Mesothelial cell of epicardium (in vitro differentiated cells): ENCODE measurements at regions not wholly inside any gene's neighbourhood (a gene's known extent, or its start where the extent isn't known, plus 50 kb on each side); places are given as distances from the start of the nearest gene placed in this dataset.
"Not testable (repeated sequence)": the region's sequence is repeated elsewhere in the genome, so short reads cannot be mapped to it uniquely, and the experiment has no call there.

Experiments used
- DNase-seq, 2 experiments: peaks; one replicate each; pipeline ENCODE4 v3.0.0; 2021; ENCODE audit warnings: low spot score in 2 of 2; ENCODE audit not compliant: unreplicated experiment in 2 of 2
- H3K27ac Mint-ChIP-seq: 2 replicates; pipeline ENCODE4 v1.8.0; 2021; ENCODE audit warnings: mixed read lengths
- H3K27me3 Mint-ChIP-seq: 2 replicates; pipeline ENCODE4 v1.8.0; 2021; ENCODE audit warnings: low read depth, mixed read lengths
- H3K36me3 Mint-ChIP-seq: 2 replicates; pipeline ENCODE4 v1.8.0; 2021; ENCODE audit warnings: mixed read lengths
- H3K4me1 Mint-ChIP-seq: 2 replicates; pipeline ENCODE4 v1.8.0; 2021; ENCODE audit warnings: mixed read lengths
- H3K4me3 Mint-ChIP-seq: 2 replicates; pipeline ENCODE4 v1.8.0; 2021; ENCODE audit warnings: mild to moderate bottlenecking, moderate library complexity, mixed read lengths
- H3K9me3 Mint-ChIP-seq: 2 replicates; pipeline ENCODE4 v1.8.0; 2021; ENCODE audit warnings: mixed read lengths
- CTCF ChIP-seq: fragments of 200-600 bp; sonication (generic); IDR thresholded peaks from one replicate; pipeline ENCODE4 v1.5.0; 2021; ENCODE audit warnings: antibody characterized with exemption; ENCODE audit not compliant: unreplicated experiment

DNA sequence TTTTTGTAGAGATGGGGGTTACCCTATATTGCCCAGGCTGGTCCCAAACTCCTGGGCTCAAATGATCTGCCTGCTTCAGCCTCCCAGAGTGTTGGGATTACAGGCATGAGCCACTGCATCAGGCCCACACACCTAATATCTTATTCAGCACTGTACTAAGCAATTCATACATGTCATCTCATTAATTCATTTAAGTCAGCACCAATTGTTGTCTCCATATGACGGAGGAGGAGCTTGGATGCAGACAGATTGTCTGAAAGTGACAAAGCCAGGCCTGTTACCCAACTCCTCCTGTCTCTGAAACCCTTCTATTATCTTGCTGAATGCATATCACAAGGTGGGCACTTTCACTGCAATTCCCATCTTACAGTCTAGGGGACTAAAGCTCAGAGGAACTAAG lies 57.5 kb upstream of the ALX4 start:
- peaks cover 13% of the 10 kb centered on the region for H3K27me3 Mint-ChIP-seq
- H3K9me3 Mint-ChIP-seq: peaks cover 4% of the 10 kb centered on the region
- DNase-seq: no peak

GRCh38 chr11:44368886-44369285 lies 58.9 kb upstream of the ALX4 start:
- peaks cover 8% of the 10 kb centered on the region for H3K27me3 Mint-ChIP-seq
- H3K9me3 Mint-ChIP-seq: peaks cover under 1% of the 10 kb centered on the region
- no peak for TF ChIP-seq CTCF
- no peak overlapping the region for H3K4me3 Mint-ChIP-seq
- no peak overlapping the region for H3K27ac Mint-ChIP-seq
- H3K4me1 Mint-ChIP-seq: peaks cover 3% of the 10 kb centered on the region
- no peak for DNase-seq
- H3K36me3 Mint-ChIP-seq: no peaks in the 10 kb centered on the region

More for the DNA sequence above, 57.5 kb upstream of the ALX4 start:
- no peak for TF ChIP-seq CTCF
- no peak overlapping the region for H3K27ac Mint-ChIP-seq
- H3K4me1 Mint-ChIP-seq: peaks cover 3% of the 10 kb centered on the region
- no peaks in the 10 kb centered on the region for H3K36me3 Mint-ChIP-seq
- H3K4me3 Mint-ChIP-seq: no peak overlapping the region

GRCh38 chr11:44371042-44371441 lies 61.1 kb upstream of the ALX4 start:
- peaks cover 16% of the 10 kb centered on the region for H3K27me3 Mint-ChIP-seq
- not testable (repeated sequence) for H3K4me3 Mint-ChIP-seq, DNase-seq, H3K9me3 Mint-ChIP-seq, H3K27ac Mint-ChIP-seq, H3K36me3 Mint-ChIP-seq, H3K4me1 Mint-ChIP-seq

DNA sequence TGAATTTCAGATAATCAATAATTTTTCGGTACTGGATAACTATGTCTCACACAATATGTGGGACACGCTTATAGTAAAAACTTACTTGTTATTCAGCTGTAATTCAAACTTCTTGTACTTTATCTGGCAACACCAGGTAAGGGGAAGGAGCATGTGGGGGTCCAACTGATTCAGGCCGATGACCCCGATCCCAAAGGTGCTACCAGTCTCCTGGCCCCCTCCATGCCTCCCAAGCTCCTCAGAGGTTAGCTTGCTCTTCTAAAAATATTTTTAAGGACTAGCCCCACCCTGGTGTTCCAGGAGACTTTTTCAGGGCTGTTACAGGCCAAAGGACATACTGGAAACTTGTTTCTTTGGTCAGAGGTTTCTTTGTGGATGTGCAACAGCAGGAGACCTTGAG lies 61.8 kb upstream of the ALX4 start:
- no peak for TF ChIP-seq CTCF
- H3K4me3 Mint-ChIP-seq: no peak overlapping the region
- no peak for DNase-seq
- H3K27ac Mint-ChIP-seq: no peak overlapping the region
- no peaks in the 10 kb centered on the region for H3K9me3 Mint-ChIP-seq
- H3K4me1 Mint-ChIP-seq: peaks cover under 1% of the 10 kb centered on the region
- H3K27me3 Mint-ChIP-seq: peaks cover 14% of the 10 kb centered on the region
- no peaks in the 10 kb centered on the region for H3K36me3 Mint-ChIP-seq

- H3K4me3 Mint-ChIP-seq: no peak overlapping the region
- no peaks in the 10 kb centered on the region for H3K36me3 Mint-ChIP-seq
- peaks cover 3% of the 10 kb centered on the region for H3K9me3 Mint-ChIP-seq
- H3K27me3 Mint-ChIP-seq: peaks cover 14% of the 10 kb centered on the region
- no peak for TF ChIP-seq CTCF
- no peaks in the 10 kb centered on the region for H3K4me1 Mint-ChIP-seq
- H3K27ac Mint-ChIP-seq: no peak overlapping the region
- no peak for DNase-seq
Measured at GRCh38 chr11:44372989-44373388, 63.0 kb upstream of the ALX4 start.

DNA sequence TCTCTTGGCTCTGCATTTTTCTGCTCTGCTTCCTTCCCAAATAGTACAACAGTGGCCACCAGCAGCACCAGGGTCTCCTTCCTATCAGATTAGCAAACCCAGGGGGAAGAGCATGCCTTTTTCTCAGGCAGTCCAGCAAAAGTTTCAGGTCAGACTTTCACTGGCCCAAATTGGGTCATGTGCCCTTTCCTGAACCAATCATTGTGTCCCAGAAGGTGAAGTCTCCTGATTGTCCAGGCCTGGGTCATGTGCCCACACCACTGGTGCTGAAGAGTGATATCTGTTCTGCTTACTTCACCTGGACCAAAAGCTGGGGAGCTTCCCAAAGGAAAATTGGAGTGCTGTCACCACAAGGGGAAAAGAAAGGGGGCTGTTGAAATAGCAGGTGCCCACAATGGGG lies 64.1 kb upstream of the ALX4 start:
- no peak overlapping the region for H3K27ac Mint-ChIP-seq
- no peak for TF ChIP-seq CTCF
- DNase-seq: no peak
- H3K36me3 Mint-ChIP-seq: no peaks in the 10 kb centered on the region
- no peak overlapping the region for H3K4me3 Mint-ChIP-seq
- H3K4me1 Mint-ChIP-seq: no peaks in the 10 kb centered on the region
- peaks cover 3% of the 10 kb centered on the region for H3K9me3 Mint-ChIP-seq
- peaks cover 16% of the 10 kb centered on the region for H3K27me3 Mint-ChIP-seq
